Amniotic epithelial cell (primary cell): ENCODE measurements at regions not wholly inside any gene's neighbourhood (a gene's known extent, or its start where the extent isn't known, plus 50 kb on each side); places are given as distances from the start of the nearest gene placed in this dataset.
A peak's percentile ranks its signal among the peaks of the same experiment; 100 is the strongest.

ENCODE experiments used
- DNase-seq: peaks from one replicate; pipeline ENCODE4 v3.0.0-alpha.2; 2010; ENCODE audit warnings: low read depth

- DNase-seq = peak; percentile 63
These were observed 226.4 kb upstream of the DSEL start for GRCh38 chr18:67742954-67743353.

GRCh38 chr18:67742525-67742924, 226.0 kb upstream of the DSEL start:
- no peak for DNase-seq

GRCh38 chr18:67735506-67735905, 219.0 kb upstream of the DSEL start:
- no peak for DNase-seq

- peak; percentile 61 for DNase-seq
These were observed 216.6 kb upstream of the DSEL start for GRCh38 chr18:67733088-67733487.

GRCh38 chr18:67731851-67732250, 215.3 kb upstream of the DSEL start:
- peak; percentile 41 for DNase-seq

- peak; percentile 57 for DNase-seq
These were observed 214.4 kb upstream of the DSEL start for GRCh38 chr18:67730886-67731285.

GRCh38 chr18:67728364-67728763, 211.8 kb upstream of the DSEL start:
- DNase-seq = no peak

GRCh38 chr18:67726882-67727281, 210.4 kb upstream of the DSEL start:
- no peak for DNase-seq

- no peak for DNase-seq
These were observed 201.3 kb upstream of the DSEL start for GRCh38 chr18:67717800-67718199.

- DNase-seq = no peak
These were observed 199.0 kb upstream of the DSEL start for GRCh38 chr18:67715567-67715966.

GRCh38 chr18:67710639-67711038, 194.1 kb upstream of the DSEL start:
- DNase-seq = no peak

GRCh38 chr18:67705748-67706147, 189.2 kb upstream of the DSEL start:
- DNase-seq = peak; percentile 31

- DNase-seq = no peak
These were observed 179.2 kb upstream of the DSEL start for GRCh38 chr18:67695684-67696083.

GRCh38 chr18:67694787-67695186, 178.3 kb upstream of the DSEL start:
- DNase-seq = no peak

- no peak for DNase-seq
These were observed 176.3 kb upstream of the DSEL start for GRCh38 chr18:67692811-67693210.

- peak; percentile 12 for DNase-seq
These were observed 166.0 kb upstream of the DSEL start for GRCh38 chr18:67682516-67682915.

- no peak for DNase-seq
These were observed 161.0 kb upstream of the DSEL start for GRCh38 chr18:67677489-67677888.

- no peak for DNase-seq
These were observed 156.2 kb upstream of the DSEL start for GRCh38 chr18:67672716-67673115.

- DNase-seq = peak; percentile 47
These were observed 155.6 kb upstream of the DSEL start for GRCh38 chr18:67672155-67672554.

GRCh38 chr18:67670024-67670543, 153.6 kb upstream of the DSEL start:
- DNase-seq = peak; percentile 86

- peak; percentile 59 for DNase-seq
These were observed 148.7 kb upstream of the DSEL start for GRCh38 chr18:67665266-67665665.

- DNase-seq = no peak
These were observed 146.5 kb upstream of the DSEL start for GRCh38 chr18:67662996-67663395.

- no peak for DNase-seq
These were observed 145.0 kb upstream of the DSEL start for GRCh38 chr18:67661555-67661954.

GRCh38 chr18:67654101-67654500, 137.6 kb upstream of the DSEL start:
- DNase-seq = no peak

- DNase-seq = no peak
These were observed 135.8 kb upstream of the DSEL start for GRCh38 chr18:67652288-67652687.
